ENCODE measurements at regions not wholly inside any gene's neighbourhood (a gene's known extent, or its start where the extent isn't known, plus 50 kb on each side); places are given as distances from the start of the nearest gene placed in this dataset.

DNA sequence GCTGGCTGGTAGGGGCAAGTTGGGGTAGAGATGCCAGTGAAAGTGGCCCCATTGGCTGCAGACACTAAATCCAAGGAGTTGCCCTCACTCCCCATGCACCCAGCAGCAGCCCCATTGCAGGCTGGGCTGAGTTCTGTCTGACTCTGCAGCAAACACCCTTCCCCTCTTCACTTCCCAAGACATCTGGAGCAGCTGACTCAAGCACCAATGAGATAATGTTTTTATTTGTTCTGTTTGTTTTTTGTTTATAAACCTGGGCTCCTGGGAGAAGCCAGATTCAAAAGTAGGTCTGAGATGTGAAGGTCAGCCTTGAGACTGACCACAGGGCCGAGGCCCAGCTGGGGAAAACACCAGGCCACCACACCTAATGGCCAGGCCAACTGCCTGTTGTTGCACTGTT is 545.9 kb upstream of the KLF4 start:
- Histone ChIP-seq H3K4me3 (replicated peaks in 1 of 2; ENCODE audit: low read depth in 1 of 2, low read length in 2 of 2) (no peak overlapping the region), H2AFZ (ENCODE audit: low read depth, low read length, poor library complexity, severe bottlenecking) (no peak overlapping the region), H3K4me1 (ENCODE audit: control insufficient read depth in 1 of 2, insufficient read depth in 2 of 2, low read length in 2 of 2) (peaks cover 0 to 21% of the 10 kb centered on the region in 2 experiments; a peak in 2 of 4 replicates), H3K36me3 (ENCODE audit: control insufficient read depth in 1 of 2, insufficient read depth in 2 of 2, low read length in 2 of 2) (no peaks in the 10 kb centered on the region), H3K79me2 (ENCODE audit: insufficient read depth, low read length) (no peaks in the 10 kb centered on the region), H3K27ac (ENCODE audit: low read depth, low read length) (no peak overlapping the region), H3K9me3 (ENCODE audit: control insufficient read depth in 1 of 2, insufficient read depth in 1 of 2, low read depth in 1 of 2, low read length in 2 of 2) (no peaks in the 10 kb centered on the region), H4K20me1 (ENCODE audit: insufficient read depth) (no peaks in the 10 kb centered on the region), H3K9ac (ENCODE audit: low read length) (no peak overlapping the region), H3K27me3 (ENCODE audit: insufficient read depth, low read length) (no peaks in the 10 kb centered on the region), H3K4me2 (ENCODE audit: low read length) (no peak overlapping the region), H3K9me2 (ENCODE audit: insufficient read depth) (no peaks in the 10 kb centered on the region)
- CTCF ChIA-PET: no interaction called here
- RAD21 ChIA-PET (ENCODE audit: low non-redundant PET in 1 of 2, low total read pairs in 2 of 2, uncharacterized antibody in 2 of 2, unreplicated experiment in 2 of 2): no interaction called here
- POLR2A ChIA-PET: no interaction called here
- ATAC-seq (no peak), DNase-seq (ENCODE audit: low read depth, low spot score) (no peak)
- TF ChIP-seq, protein P1, sequence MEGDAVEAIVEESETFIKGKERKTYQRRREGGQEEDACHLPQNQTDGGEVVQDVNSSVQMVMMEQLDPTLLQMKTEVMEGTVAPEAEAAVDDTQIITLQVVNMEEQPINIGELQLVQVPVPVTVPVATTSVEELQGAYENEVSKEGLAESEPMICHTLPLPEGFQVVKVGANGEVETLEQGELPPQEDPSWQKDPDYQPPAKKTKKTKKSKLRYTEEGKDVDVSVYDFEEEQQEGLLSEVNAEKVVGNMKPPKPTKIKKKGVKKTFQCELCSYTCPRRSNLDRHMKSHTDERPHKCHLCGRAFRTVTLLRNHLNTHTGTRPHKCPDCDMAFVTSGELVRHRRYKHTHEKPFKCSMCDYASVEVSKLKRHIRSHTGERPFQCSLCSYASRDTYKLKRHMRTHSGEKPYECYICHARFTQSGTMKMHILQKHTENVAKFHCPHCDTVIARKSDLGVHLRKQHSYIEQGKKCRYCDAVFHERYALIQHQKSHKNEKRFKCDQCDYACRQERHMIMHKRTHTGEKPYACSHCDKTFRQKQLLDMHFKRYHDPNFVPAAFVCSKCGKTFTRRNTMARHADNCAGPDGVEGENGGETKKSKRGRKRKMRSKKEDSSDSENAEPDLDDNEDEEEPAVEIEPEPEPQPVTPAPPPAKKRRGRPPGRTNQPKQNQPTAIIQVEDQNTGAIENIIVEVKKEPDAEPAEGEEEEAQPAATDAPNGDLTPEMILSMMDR (IDR thresholded peaks at IDR 0.05 in 2 of 3, conservative IDR thresholded peaks at IDR 0.05 in 1 of 3; ENCODE audit: borderline replicate concordance in 1 of 3, insufficient read depth in 1 of 3, low read depth in 2 of 3, low read length in 2 of 3): no peak
- TF ChIP-seq EZH2phosphoT487 (IDR thresholded peaks at IDR 0.05; ENCODE audit: borderline replicate concordance) (no peak), ELF1 (IDR thresholded peaks at IDR 0.05; ENCODE audit: borderline replicate concordance, low read depth) (no peak), ZFX (IDR thresholded peaks at IDR 0.05) (no peak)
- BruUV-seq (replicated peaks): no TSS peak
- intact Hi-C loops (cut with micrococcal nuclease): no loop called here

DNA sequence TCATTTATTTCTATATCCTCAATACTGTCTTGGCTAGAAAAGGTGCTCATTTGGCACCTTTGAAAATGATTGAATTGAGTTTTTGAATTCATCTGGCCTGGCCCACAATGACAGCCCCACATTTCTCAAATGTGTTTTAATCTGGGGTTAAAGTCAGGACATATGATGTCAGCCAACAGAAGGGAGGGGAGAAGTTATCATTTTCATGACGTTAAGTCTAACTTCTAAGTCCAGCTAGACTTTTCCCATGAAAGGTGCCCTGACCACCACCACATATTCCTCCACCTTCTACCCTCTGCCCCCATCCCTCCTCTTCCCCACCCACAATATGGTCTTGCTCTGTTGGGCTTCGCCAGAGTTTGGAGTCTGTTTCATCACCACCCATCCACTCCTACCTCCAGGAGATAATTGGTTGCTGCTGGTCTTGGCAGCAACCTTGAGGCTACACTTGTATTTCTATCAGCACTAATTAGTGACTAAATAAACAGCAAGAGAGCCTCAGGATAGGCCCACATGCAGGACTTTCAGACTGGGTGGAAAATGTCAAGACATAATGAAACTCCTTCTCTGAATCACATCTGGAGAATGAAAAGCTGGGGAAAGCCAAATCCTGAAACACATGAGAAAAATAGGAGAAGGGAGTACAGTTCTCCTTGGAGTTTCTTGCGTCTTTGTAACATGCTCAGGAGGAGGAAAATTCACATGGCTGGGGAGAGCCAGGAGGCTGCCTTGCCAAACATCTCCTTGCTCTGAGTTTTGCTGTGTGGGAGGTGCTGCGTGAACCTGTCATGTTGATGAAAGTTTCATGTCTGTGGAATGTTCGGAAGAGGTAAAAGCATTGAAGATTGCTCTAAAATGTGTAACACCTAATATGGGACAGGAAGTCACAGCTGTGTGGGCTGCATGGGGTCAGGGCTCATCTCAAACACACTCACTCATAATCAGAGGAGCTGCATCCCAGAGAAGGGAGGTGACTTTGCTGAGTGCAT is 544.7 kb upstream of the KLF4 start:
- Histone ChIP-seq H3K4me2 (ENCODE audit: low read length) (no peak overlapping the region), H3K36me3 (ENCODE audit: control insufficient read depth in 1 of 2, insufficient read depth in 2 of 2, low read length in 2 of 2) (no peaks in the 10 kb centered on the region), H4K20me1 (ENCODE audit: insufficient read depth) (no peaks in the 10 kb centered on the region), H3K79me2 (ENCODE audit: insufficient read depth, low read length) (no peaks in the 10 kb centered on the region), H3K4me3 (replicated peaks in 1 of 2; ENCODE audit: low read depth in 1 of 2, low read length in 2 of 2) (no peak overlapping the region), H3K9me2 (ENCODE audit: insufficient read depth) (no peaks in the 10 kb centered on the region), H3K9ac (ENCODE audit: low read length) (no peak overlapping the region), H3K27ac (ENCODE audit: low read depth, low read length) (no peak overlapping the region), H3K4me1 (ENCODE audit: control insufficient read depth in 1 of 2, insufficient read depth in 2 of 2, low read length in 2 of 2) (peaks cover 0 to 11% of the 10 kb centered on the region in 2 experiments; a peak in 1 of 4 replicates), H3K9me3 (ENCODE audit: control insufficient read depth in 1 of 2, insufficient read depth in 1 of 2, low read depth in 1 of 2, low read length in 2 of 2) (no peaks in the 10 kb centered on the region), H3K27me3 (ENCODE audit: insufficient read depth, low read length) (no peaks in the 10 kb centered on the region), H2AFZ (ENCODE audit: low read depth, low read length, poor library complexity, severe bottlenecking) (no peak overlapping the region)
- ATAC-seq (no peak), DNase-seq (ENCODE audit: low read depth, low spot score) (no peak)
- ChIA-PET CTCF (no interaction called here), POLR2A (no interaction called here), RAD21 (ENCODE audit: low non-redundant PET in 1 of 2, low total read pairs in 2 of 2, uncharacterized antibody in 2 of 2, unreplicated experiment in 2 of 2) (no interaction called here)
- no TSS peak for BruUV-seq (replicated peaks)
- intact Hi-C loops (cut with micrococcal nuclease): no loop called here
- no peak for TF ChIP-seq SRF (IDR thresholded peaks at IDR 0.05; ENCODE audit: low read depth)
- TF ChIP-seq ZNF274 (IDR thresholded peaks at IDR 0.05; ENCODE audit: low read depth, low read length): no peak
- TF ChIP-seq ELF1 (IDR thresholded peaks at IDR 0.05; ENCODE audit: borderline replicate concordance, low read depth): no peak
- TF ChIP-seq TCF7L2 (IDR thresholded peaks at IDR 0.05; ENCODE audit: borderline replicate concordance, extremely low read depth, insufficient read depth, insufficient read length): no peak
- no peak for TF ChIP-seq POLR2A (IDR thresholded peaks at IDR 0.05; ENCODE audit: borderline replicate concordance, extremely low read depth, insufficient read depth, insufficient read length)
- no peak for TF ChIP-seq YY1 (IDR thresholded peaks at IDR 0.05; ENCODE audit: extremely low read depth, insufficient replicate concordance, low read depth, low read length)
- TF ChIP-seq, protein P2, sequence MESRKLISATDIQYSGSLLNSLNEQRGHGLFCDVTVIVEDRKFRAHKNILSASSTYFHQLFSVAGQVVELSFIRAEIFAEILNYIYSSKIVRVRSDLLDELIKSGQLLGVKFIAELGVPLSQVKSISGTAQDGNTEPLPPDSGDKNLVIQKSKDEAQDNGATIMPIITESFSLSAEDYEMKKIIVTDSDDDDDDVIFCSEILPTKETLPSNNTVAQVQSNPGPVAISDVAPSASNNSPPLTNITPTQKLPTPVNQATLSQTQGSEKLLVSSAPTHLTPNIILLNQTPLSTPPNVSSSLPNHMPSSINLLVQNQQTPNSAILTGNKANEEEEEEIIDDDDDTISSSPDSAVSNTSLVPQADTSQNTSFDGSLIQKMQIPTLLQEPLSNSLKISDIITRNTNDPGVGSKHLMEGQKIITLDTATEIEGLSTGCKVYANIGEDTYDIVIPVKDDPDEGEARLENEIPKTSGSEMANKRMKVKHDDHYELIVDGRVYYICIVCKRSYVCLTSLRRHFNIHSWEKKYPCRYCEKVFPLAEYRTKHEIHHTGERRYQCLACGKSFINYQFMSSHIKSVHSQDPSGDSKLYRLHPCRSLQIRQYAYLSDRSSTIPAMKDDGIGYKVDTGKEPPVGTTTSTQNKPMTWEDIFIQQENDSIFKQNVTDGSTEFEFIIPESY (IDR thresholded peaks at IDR 0.05; ENCODE audit: extremely low read depth, insufficient replicate concordance, low read length): no peak
- TF ChIP-seq SIN3A (IDR thresholded peaks at IDR 0.05; ENCODE audit: low read depth): no peak
- TF ChIP-seq RAD21 (IDR thresholded peaks at IDR 0.05; ENCODE audit: low read depth): no peak
- TF ChIP-seq, protein P3, sequence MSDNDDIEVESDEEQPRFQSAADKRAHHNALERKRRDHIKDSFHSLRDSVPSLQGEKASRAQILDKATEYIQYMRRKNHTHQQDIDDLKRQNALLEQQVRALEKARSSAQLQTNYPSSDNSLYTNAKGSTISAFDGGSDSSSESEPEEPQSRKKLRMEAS (IDR thresholded peaks at IDR 0.05): no peak
- TF ChIP-seq EZH2 (IDR thresholded peaks at IDR 0.05): no peak
- TF ChIP-seq FOSL1 (IDR thresholded peaks at IDR 0.05; ENCODE audit: low read depth): no peak
- TF ChIP-seq SP1 (IDR thresholded peaks at IDR 0.05; ENCODE audit: low read depth): no peak

Measured in HCT116 (cell line).